Prostate gland (tissue), 2 donors: ENCODE measurements at regions not wholly inside any gene's neighbourhood (a gene's known extent, or its start where the extent isn't known, plus 50 kb on each side); places are given as distances from the start of the nearest gene placed in this dataset.

Experiments
- POLR2A ChIP-seq: fragments of 450-650 bp; IDR thresholded peaks from one replicate; pipeline ENCODE4 v1.6.1; 2016; ENCODE audit warnings: antibody characterized with exemption, mild to moderate bottlenecking
- TF ChIP-seq, protein P1 (sequence below), 4 experiments: fragments of 200-600 bp in 2 of 4; fragments of 450-650 bp in 2 of 4; sonication (generic) in 2 of 4; IDR thresholded peaks; 1 replicate in 3 of 4; 2 replicates in 1 of 4; pipeline ENCODE4 v1.5.1; 2016 to 2019; ENCODE audit warnings: antibody characterized with exemption in 4 of 4, mild to moderate bottlenecking in 2 of 4, moderate library complexity in 2 of 4

DNA sequence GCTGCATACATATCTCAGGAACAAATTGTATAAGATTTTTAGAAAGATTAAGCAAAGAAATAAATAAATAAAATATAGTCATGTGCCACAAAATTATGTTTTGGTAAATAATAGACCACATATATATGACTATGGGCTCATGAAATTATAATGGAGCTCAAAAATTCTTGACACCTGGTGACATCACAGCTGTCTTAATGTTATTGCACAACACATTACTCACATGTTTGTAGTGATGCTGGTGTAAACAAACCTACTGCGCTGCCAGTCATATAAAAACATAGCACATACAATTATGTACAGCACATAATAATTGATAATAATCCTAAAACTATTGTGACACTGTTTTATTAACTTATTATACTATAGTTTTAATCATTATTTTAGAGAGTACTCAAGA is 1159.1 kb downstream of the SI start:
- TF ChIP-seq, protein P1, sequence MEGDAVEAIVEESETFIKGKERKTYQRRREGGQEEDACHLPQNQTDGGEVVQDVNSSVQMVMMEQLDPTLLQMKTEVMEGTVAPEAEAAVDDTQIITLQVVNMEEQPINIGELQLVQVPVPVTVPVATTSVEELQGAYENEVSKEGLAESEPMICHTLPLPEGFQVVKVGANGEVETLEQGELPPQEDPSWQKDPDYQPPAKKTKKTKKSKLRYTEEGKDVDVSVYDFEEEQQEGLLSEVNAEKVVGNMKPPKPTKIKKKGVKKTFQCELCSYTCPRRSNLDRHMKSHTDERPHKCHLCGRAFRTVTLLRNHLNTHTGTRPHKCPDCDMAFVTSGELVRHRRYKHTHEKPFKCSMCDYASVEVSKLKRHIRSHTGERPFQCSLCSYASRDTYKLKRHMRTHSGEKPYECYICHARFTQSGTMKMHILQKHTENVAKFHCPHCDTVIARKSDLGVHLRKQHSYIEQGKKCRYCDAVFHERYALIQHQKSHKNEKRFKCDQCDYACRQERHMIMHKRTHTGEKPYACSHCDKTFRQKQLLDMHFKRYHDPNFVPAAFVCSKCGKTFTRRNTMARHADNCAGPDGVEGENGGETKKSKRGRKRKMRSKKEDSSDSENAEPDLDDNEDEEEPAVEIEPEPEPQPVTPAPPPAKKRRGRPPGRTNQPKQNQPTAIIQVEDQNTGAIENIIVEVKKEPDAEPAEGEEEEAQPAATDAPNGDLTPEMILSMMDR (IDR thresholded peaks at IDR 0.05): no peak
- TF ChIP-seq POLR2A: no peak
